B cell (primary cell): ENCODE measurements at regions not wholly inside any gene's neighbourhood (a gene's known extent, or its start where the extent isn't known, plus 50 kb on each side); places are given as distances from the start of the nearest gene placed in this dataset.

ENCODE experiments used
- ATAC-seq: fragments of 200-7000 bp; cut with Tn5 transposase; one replicate; pipeline ENCODE4 v1.10.0; 2021; ENCODE audit warnings: low read depth, mild to moderate bottlenecking, moderate number of reproducible peaks, moderate library complexity
- CTCF ChIA-PET: fragments of 350-600 bp; sonication (Branson Sonifier 250); formaldehyde crosslinking; loops from one replicate; lab custom pipeline; 2021; ENCODE audit warnings: antibody characterized with exemption, inconsistent platforms; lab: Charles Lee
- POLR2A ChIA-PET: fragments of 350-600 bp; sonication (Branson Sonifier 250); formaldehyde crosslinking; loops from one replicate; lab custom pipeline; 2021; ENCODE audit warnings: antibody characterized with exemption; lab: Charles Lee
- DNase-seq: peaks from one replicate; pipeline ENCODE4 v3.0.0; 2013
- H2AFZ ChIP-seq: 2 replicates; pipeline ENCODE4 v1.6.1; 2012; ENCODE audit warnings: mild to moderate bottlenecking, low read depth, low read length; ENCODE audit not compliant: insufficient read depth, poor library complexity, severe bottlenecking
- H3K27ac ChIP-seq, 2 donors: 1 replicate in 1 of 2; 2 replicates in 1 of 2; pipeline ENCODE4 v1.5.1; 2012 to 2013; ENCODE audit warnings: low read length in 2 of 2, mild to moderate bottlenecking in 2 of 2, moderate library complexity in 1 of 2
- H3K27me3 ChIP-seq, 4 experiments: fragments of 200-600 bp in 1 of 4; sonication (generic) in 1 of 4; replicated peaks in 1 of 4; 1 replicate in 2 of 4; 2 replicates in 2 of 4; pipeline versions ENCODE4 v1.6.1 to v1.7.0; 2013 to 2016; ENCODE audit warnings: low read length in 3 of 4, mild to moderate bottlenecking in 2 of 4, mixed read lengths in 1 of 4, moderate library complexity in 1 of 4; ENCODE audit not compliant: insufficient read depth in 4 of 4, control insufficient read depth in 3 of 4; ENCODE audit errors: control extremely low read depth in 1 of 4
- H3K36me3 ChIP-seq, 2 experiments: replicated peaks in 1 of 2; 1 replicate in 1 of 2; 2 replicates in 1 of 2; pipeline versions ENCODE4 v1.6.1 to v1.7.1; 2013; ENCODE audit warnings: low read length in 1 of 2; ENCODE audit not compliant: insufficient read depth in 2 of 2, control insufficient read depth in 1 of 2; ENCODE audit errors: control extremely low read depth in 1 of 2, extremely low read depth in 1 of 2
- H3K4me1 ChIP-seq, 2 donors: fragments of 200-600 bp in 1 of 2; sonication (generic) in 1 of 2; 1 replicate in 1 of 2; 2 replicates in 1 of 2; pipeline versions ENCODE4 v1.5.1 to v1.6.1; 2013 to 2017; ENCODE audit warnings: low read length in 2 of 2; ENCODE audit not compliant: control insufficient read depth in 2 of 2, insufficient read depth in 2 of 2
- H3K4me2 ChIP-seq: replicated peaks from 2 replicates; pipeline ENCODE3; 2012; ENCODE audit warnings: mild to moderate bottlenecking, low read depth, low read length; ENCODE audit not compliant: poor library complexity, severe bottlenecking
- H3K4me3 ChIP-seq, 5 experiments: fragments of 200-600 bp in 1 of 5; sonication (generic) in 1 of 5; 1 replicate in 3 of 5; 2 replicates in 2 of 5; pipeline versions ENCODE4 v1.5.1 to v1.7.0; 2011 to 2016; ENCODE audit warnings: low read length in 4 of 5, mild to moderate bottlenecking in 4 of 5, low read depth in 2 of 5, control low read depth in 1 of 5, moderate library complexity in 1 of 5; ENCODE audit not compliant: insufficient read depth in 1 of 5; ENCODE audit errors: control extremely low read depth in 1 of 5, extremely low read depth in 1 of 5
- H3K79me2 ChIP-seq: fragments of 200-600 bp; sonication (generic); one replicate; pipeline ENCODE4 v1.6.0; 2016; ENCODE audit warnings: low read length; ENCODE audit not compliant: control insufficient read depth, insufficient read depth
- H3K9ac ChIP-seq: fragments of 200-600 bp; sonication (generic); 2 replicates; pipeline ENCODE4 v1.6.1; 2017; ENCODE audit warnings: mild to moderate bottlenecking, low read length, moderate library complexity
- H3K9me3 ChIP-seq, 3 donors: one replicate each; pipeline versions ENCODE4 v1.6.1 to v1.7.1; 2013; ENCODE audit warnings: low read length in 2 of 3; ENCODE audit not compliant: control insufficient read depth in 2 of 3, insufficient read depth in 1 of 3; ENCODE audit errors: control extremely low read depth in 1 of 3
- H4K20me1 ChIP-seq: 2 replicates; pipeline ENCODE4 v1.6.0; 2012; ENCODE audit warnings: mild to moderate bottlenecking, low read length; ENCODE audit not compliant: insufficient read depth, control insufficient read depth, poor library complexity, severe bottlenecking
- H3K27ac Mint-ChIP-seq: one replicate; pipeline ENCODE4 v1.8.0; 2021; ENCODE audit warnings: mixed read lengths
- H3K27me3 Mint-ChIP-seq: one replicate; pipeline ENCODE4 v1.8.0; 2021; ENCODE audit warnings: mixed read lengths
- H3K4me1 Mint-ChIP-seq: one replicate; pipeline ENCODE4 v1.8.0; 2021; ENCODE audit warnings: mixed read lengths
- H3K4me3 Mint-ChIP-seq: one replicate; pipeline ENCODE4 v1.8.0; 2021; ENCODE audit warnings: mixed read lengths
- H3K9me3 Mint-ChIP-seq: one replicate; pipeline ENCODE4 v1.8.0; 2022; ENCODE audit warnings: mixed read lengths; ENCODE audit not compliant: insufficient read depth
- CTCF ChIP-seq: fragments of 200-600 bp; IDR thresholded peaks from one replicate; pipeline ENCODE4 v1.8.0; 2022; ENCODE audit warnings: antibody characterized with exemption, mild to moderate bottlenecking
- EZH2 ChIP-seq: IDR thresholded peaks from 2 replicates; pipeline ENCODE4 v1.6.1; 2012; ENCODE audit warnings: borderline replicate concordance, low read depth, mild to moderate bottlenecking, moderate library complexity, low read length; ENCODE audit not compliant: insufficient read depth, poor library complexity, severe bottlenecking
- WGBS: methylation state at CpG from one replicate; pipeline ENCODE4 v1.1.5; 2013; ENCODE audit warnings: missing lambda C conversion rate; ENCODE audit not compliant: insufficient coverage; 5-methylcytosine and 5-hydroxymethylcytosine counted together
- intact Hi-C: fragments of 100-400 bp; cut with micrococcal nuclease; formaldehyde crosslinking; loops from one replicate; pipeline ENCODE4 v1.10.0; 2022

- intact Hi-C loops: no loop called here
- Histone ChIP-seq H4K20me1 (no peaks in the 10 kb centered on the region), H3K27ac (no peak overlapping the region), H3K9ac (no peak overlapping the region), H3K4me2 (no peak overlapping the region), H3K9me3 (peaks cover 0 to 2% (median 0%) of the 10 kb centered on the region in 3 donors), H3K27me3 (no peaks in the 10 kb centered on the region), H3K36me3 (no peaks in the 10 kb centered on the region), H3K79me2 (no peaks in the 10 kb centered on the region), H3K4me3 (no peak overlapping the region), H3K4me1 (no peaks in the 10 kb centered on the region), H2AFZ (no peak overlapping the region)
- WGBS: 73% methylated on average over 2 of the region's 2 CpGs
- no peaks in the 10 kb centered on the region for H3K4me1 Mint-ChIP-seq
- no peaks in the 10 kb centered on the region for H3K9me3 Mint-ChIP-seq
- H3K27ac Mint-ChIP-seq: no peak overlapping the region
- H3K27me3 Mint-ChIP-seq: no peaks in the 10 kb centered on the region
- H3K4me3 Mint-ChIP-seq: no peak overlapping the region
- TF ChIP-seq EZH2 (no peak), CTCF (no peak)
- CTCF ChIA-PET: no interaction called here
- ATAC-seq (no peak), DNase-seq (no peak)
- POLR2A ChIA-PET: no interaction called here
Observed at GRCh38 chr14:39861696-39862095, 429.5 kb upstream of the FBXO33 start.

GRCh38 chr14:39861229-39861600, 429.0 kb upstream of the FBXO33 start:
- ChIA-PET CTCF (no interaction called here), POLR2A (no interaction called here)
- no peaks in the 10 kb centered on the region for H3K27me3 ChIP-seq
- H3K4me1 Mint-ChIP-seq: no peaks in the 10 kb centered on the region
- H3K4me2 ChIP-seq: no peak overlapping the region
- H3K27ac Mint-ChIP-seq: no peak overlapping the region
- intact Hi-C loops: no loop called here
- no peak overlapping the region for H2AFZ ChIP-seq
- no peaks in the 10 kb centered on the region for H4K20me1 ChIP-seq
- H3K4me3 Mint-ChIP-seq: no peak overlapping the region
- DNase-seq (no peak), ATAC-seq (no peak)
- TF ChIP-seq CTCF (no peak), EZH2 (no peak)
- H3K79me2 ChIP-seq: no peaks in the 10 kb centered on the region
- no peaks in the 10 kb centered on the region for H3K4me1 ChIP-seq
- H3K36me3 ChIP-seq: no peaks in the 10 kb centered on the region
- WGBS: no CpG with 5 or more reads among the region's 4 CpGs
- no peak overlapping the region for H3K4me3 ChIP-seq
- H3K9ac ChIP-seq: no peak overlapping the region
- no peaks in the 10 kb centered on the region for H3K27me3 Mint-ChIP-seq
- H3K9me3 Mint-ChIP-seq: no peaks in the 10 kb centered on the region
- no peaks in the 10 kb centered on the region for H3K9me3 ChIP-seq
- H3K27ac ChIP-seq: no peak overlapping the region
